ENCODE measurements at regions not wholly inside any gene's neighbourhood (a gene's known extent, or its start where the extent isn't known, plus 50 kb on each side); places are given as distances from the start of the nearest gene placed in this dataset.
"Not testable (repeated sequence)": the region's sequence is repeated elsewhere in the genome, so short reads cannot be mapped to it uniquely, and the experiment has no call there.

GRCh38 chr2:64879745-64880144, 109.5 kb upstream of the SLC1A4 start:
- DNase-seq (ENCODE audit: low read depth) = no peak

DNA sequence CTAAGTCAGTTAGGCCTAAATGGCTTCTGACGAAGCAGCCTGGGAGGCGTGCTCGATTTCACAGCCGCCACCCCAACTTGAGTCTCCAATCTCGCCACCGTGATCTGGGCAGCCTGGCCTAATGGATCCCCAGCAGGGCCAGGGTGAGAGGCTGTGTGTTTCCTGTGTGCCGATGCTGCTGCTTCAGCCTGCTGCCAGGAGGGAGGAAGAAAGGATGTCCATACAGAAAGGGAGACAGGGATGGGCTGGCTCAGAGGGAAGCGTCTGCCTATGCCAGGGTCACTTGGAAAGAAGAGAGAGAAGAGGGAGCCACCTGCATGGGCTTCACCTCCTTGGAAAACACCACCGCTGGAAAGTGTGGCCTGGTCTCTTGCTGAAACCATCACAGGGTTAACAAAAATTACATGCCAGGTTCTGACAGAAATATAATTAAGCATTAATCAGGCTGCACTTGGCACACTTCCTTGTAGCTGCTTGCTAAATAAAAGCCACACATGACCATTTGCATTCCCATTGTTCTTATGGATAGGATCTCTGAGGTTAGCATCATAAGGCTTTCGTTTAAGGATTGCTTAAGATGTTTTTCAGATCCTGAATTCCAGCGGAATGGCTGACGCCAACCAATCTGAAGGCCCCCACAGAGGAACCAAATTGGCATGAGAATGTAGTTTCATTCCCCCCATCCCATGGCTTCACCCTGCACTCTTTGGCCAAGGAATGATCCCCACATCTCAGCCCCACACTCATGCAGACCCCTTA, 108.8 kb upstream of the SLC1A4 start:
- DNase-seq (ENCODE audit: low read depth) = no peak

GRCh38 chr2:64881037-64881492, 108.1 kb upstream of the SLC1A4 start:
- DNase-seq (ENCODE audit: low read depth) = no peak

DNA sequence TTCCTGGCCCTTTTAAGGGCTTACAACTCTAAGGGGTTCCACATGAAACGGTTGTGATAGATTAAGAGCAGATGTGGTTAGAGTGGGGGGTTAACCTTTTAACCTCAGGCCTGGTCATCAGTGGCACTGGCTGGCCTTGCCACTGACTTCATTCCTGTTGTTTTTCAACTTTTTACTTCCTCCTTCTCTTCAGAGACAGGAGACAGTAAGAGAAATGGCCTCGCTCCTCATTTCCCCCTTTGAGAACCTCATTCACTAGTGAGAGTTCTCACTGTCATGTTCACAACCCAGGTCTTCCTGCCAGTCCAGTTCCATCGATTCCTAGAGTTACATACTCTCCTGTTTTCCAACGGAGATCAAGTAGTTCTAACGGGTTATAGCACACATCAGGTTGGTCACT, 101.6 kb upstream of the SLC1A4 start:
- no peak for DNase-seq (ENCODE audit: low read depth)

DNA sequence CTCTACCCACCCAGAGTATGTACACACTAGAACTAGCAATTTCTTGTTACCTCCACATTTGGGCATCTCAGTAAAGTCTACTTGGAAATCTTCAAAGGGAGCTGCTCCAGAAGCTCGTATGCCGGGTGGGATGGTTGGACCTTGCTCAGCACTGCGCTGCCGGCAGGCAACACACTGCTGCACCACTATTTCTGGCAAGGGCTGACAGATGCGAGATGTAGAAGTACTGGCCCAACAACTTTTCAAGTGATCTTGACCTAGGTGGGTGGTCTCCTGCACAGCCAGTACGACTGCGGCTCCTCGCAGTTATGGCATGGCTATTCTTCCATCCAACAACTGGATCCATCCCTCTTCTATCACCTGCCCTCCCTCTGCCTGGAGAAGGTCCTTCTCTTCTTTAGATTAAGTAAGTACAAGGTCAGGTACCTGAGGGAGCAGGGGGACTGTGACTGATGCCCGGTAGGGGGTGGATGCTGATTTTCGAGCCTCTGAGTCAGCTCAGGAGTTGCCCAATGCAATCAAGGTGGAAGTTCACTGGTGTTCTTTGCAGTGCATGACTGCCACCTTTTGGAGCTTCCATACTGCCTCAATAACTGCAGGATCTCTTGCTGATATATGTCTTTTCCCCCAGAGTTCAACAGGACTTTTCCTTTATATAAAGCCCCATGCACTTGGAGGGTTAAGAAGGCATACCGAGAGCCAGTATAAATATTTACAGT, 100.4 kb upstream of the SLC1A4 start:
- DNase-seq (ENCODE audit: low read depth) = no peak

DNA sequence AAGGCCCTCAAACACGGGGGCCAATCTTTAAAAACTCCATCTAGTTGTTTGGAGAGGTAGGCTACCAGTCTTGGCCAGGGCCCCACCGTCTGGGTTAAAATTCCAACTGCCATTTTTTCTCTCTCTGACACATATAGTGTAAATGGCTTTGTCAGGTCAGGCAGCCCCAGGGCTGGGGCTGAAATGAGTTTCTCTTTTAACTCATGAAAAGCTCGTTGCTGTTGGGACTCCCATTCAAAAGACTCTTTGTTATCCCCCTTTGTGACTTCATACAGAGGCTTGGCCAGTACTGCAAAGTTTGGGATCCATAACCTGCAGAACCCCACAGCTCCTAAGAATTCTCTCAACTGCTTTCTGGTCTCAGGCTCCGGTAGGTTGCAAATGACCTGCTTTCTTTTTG, 99.4 kb upstream of the SLC1A4 start:
- no peak for DNase-seq (ENCODE audit: low read depth)

DNA sequence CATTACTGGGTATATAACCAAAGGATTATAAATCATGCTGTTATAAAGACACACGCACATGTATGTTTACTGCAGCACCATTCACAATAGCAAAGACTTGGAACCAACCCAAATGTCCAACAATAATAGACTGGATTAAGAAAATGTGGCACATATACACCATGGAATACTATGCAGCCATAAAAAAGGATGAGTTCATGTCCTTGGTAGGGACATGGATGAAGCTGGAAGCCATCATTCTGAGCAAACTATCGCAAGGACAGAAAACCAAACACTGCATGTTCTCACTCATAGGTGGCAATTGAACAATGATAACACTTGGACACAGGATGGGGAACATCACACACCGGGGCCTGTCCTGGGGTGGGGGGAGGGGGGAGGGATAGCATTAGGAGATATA, 92.6 kb upstream of the SLC1A4 start:
- not testable (repeated sequence) for DNase-seq (ENCODE audit: low read depth)

DNA sequence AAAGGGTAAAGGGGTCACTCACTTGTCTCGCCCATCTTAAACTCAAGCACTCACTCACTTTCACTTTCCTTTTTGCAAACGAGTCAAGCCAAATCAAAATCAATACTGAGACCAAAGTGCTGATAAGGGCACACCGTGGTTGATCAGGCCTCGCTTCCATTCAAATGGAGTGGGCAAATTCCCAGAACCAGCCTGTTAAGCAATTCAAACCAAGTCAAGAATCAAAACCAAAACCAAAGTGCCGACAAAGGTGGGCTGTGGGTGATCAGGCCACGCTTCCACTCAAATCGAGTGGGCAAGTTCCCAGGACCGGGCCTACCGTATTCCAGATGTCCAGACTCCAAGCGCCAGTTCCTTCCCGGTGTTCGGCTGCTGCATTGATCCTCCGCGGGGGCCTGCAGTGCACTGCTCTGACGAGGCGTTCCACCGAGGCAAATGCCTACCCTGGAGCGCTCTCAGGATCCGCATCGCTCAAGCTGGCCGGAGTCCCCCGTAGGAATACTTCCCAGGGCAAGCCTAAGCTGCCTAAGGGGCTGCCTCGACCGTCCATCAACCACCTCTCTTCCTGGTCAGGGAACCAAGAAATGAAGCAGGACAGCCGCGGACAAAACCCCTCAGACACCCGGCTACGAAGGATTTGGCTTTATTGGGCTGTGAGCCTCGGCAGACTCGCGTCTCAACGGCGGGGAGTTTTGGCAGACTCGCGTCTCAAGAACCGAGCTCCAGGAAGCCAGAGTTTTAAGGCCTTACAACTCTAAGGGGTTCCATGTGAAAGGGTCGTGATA, 89.9 kb upstream of the SLC1A4 start:
- DNase-seq (ENCODE audit: low read depth) = no peak

- DNase-seq (ENCODE audit: low read depth) = not testable (repeated sequence)
Observed at GRCh38 chr2:64899876-64900275, 89.3 kb upstream of the SLC1A4 start.

GRCh38 chr2:64904413-64905329, 84.5 kb upstream of the SLC1A4 start:
- DNase-seq (ENCODE audit: low read depth) = no peak

DNA sequence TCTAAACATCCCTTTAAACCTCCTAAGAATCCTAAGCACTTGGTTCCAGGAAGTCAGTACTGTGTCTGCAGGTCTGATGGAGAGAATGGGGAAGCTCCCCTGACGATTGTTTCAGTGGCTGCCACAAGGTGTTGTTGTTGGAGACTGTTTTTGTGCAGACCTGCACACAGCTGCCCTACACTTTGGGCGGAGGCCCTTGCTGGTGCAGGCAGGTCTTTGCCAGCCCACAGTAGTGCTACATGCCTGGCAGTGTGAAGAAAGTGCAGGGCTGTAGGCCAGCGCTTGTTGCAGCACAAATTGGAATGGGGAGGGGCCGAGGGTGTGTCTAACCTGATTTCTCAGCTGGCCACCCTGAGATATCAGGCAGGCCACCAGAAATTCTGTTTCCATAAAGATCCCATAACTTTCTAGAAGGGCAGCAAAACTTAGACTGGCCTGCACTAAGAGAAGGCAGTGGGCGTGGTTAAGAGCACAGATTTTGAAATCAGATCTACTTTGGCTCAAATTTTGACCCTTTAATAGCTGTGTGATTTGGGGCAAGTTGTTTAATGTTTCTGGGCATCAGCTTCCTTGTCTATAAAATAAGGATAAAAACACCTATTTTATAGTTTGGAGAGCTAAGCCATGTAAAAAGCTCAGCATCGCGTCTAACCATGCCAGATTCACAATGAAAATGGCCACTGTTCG, 83.7 kb upstream of the SLC1A4 start:
- DNase-seq (ENCODE audit: low read depth) = no peak

DNA sequence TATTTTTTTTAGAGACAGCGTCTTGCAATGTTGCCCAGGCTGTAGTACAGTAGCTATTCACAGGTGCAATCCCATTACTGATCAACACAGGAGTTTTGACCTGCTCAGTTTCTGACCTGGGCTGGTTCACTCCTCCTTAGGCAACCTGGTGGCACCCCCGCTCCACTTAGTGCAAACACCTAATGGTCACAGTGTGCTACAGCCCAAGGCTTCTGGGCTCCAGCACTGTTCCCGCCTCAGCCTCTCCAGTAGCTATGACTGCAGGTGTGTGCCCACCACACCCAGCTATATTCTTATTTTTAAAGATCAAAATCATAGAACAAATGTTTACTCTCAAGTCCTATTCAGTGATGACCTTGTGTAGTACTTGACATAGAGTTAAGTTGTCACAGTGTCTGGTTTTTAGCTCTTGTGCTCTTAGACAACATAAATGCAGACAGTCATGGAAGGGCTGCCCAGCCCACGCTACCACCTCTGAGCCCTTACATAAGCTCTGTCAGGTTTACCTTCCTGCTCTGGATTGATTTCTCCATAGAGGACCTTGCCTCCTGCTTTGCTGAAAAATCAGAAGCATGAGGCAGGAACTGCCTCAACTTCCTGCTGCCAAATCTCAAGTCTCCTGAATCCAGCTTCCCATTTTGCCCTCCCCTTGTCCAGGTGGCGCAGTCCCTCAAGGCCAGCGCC, 82.2 kb upstream of the SLC1A4 start:
- no peak for DNase-seq (ENCODE audit: low read depth)

- no peak for DNase-seq (ENCODE audit: low read depth)
Observed at GRCh38 chr2:64908406-64908805, 80.8 kb upstream of the SLC1A4 start.

- no peak for DNase-seq (ENCODE audit: low read depth)
Observed at GRCh38 chr2:64910523-64910922, 78.7 kb upstream of the SLC1A4 start.

DNA sequence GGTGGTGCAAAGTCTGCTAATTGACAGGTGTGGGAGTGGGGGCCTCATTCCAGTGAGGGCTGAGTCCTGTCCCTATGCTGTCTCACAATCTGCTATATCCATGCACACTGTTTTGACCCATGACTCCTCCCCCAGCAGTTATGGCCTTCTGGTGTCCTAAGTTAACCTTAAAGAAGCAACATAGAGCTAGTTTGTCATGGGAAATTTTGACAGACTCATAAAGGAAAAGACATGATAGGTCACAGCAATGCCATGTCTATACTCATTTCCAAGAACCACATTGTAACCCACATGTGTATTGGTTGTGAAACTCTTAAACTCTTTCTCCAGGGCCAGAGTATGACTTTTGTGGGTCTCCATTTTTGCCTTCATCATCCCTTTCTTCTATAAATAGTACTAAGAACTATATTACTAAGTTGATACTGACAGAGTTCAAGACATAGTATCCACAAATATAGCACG, 78.2 kb upstream of the SLC1A4 start:
- DNase-seq (ENCODE audit: low read depth) = no peak

DNA sequence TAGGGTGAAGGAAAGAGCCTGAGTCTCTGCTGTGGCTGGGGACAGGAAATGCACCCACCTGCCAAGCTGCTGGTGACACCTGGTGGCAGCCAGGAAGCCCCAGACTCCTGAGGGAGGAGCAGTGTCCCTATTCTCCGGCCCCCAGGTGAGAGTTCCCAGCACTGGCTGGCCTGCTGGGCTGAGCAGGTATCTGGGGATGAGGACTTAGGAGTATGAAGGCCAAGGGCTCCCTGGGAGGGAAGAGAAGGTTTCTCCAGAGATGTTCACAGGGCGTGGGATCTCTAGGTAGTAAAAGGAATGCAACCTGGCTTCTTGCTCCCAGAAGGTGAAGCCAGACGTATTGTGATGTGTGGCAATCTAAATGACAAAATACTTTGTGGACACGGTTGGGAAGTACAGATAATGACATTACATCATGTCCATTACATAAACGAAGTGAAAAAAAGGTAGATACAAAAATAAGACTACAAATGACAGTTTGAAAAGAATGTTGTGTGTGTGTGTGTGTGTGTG, 75.8 kb upstream of the SLC1A4 start:
- no peak for DNase-seq (ENCODE audit: low read depth)

GRCh38 chr2:64914247-64914646, 75.0 kb upstream of the SLC1A4 start:
- DNase-seq (ENCODE audit: low read depth) = no peak

- DNase-seq (ENCODE audit: low read depth) = no peak
Observed at GRCh38 chr2:64914735-64915509, 74.3 kb upstream of the SLC1A4 start.

- no peak for DNase-seq (ENCODE audit: low read depth)
Observed at GRCh38 chr2:64915510-64915900, 73.7 kb upstream of the SLC1A4 start.
